Lower leg skin (tissue), 3 donors: ENCODE measurements at regions not wholly inside any gene's neighbourhood (a gene's known extent, or its start where the extent isn't known, plus 50 kb on each side); places are given as distances from the start of the nearest gene placed in this dataset.

ENCODE experiments used
- POLR2A ChIP-seq, 2 donors: fragments of 450-650 bp; IDR thresholded peaks; one replicate each; pipeline ENCODE4 v1.6.1; 2016 to 2017; ENCODE audit warnings: antibody characterized with exemption in 2 of 2, mild to moderate bottlenecking in 1 of 2, moderate library complexity in 1 of 2
- TF ChIP-seq, protein P1 (sequence below), 3 donors: fragments of 450-650 bp; IDR thresholded peaks; one replicate each; pipeline ENCODE4 v1.5.1; 2016; ENCODE audit warnings: antibody characterized with exemption in 3 of 3, mild to moderate bottlenecking in 3 of 3, moderate library complexity in 2 of 3

DNA sequence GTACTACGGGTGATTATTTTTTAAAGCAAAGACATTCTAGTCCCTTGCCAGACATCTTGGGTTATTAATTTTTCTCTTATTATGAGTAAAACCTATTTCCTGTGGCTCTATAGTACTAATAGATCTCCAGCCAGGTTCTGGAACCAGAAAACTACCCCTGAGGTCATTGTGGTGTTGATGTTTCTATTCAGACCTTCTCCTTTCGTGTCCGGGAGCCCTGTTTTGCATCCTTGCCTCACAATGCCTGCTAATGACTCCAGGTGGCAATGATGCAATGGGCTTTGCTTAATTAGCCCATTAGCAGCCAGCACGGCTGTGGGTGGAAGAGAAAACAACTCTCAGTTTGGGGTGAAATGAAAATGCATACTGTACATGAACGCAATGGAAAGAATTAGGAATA, 62.9 kb upstream of the ARG1 start:
- TF ChIP-seq, protein P1, sequence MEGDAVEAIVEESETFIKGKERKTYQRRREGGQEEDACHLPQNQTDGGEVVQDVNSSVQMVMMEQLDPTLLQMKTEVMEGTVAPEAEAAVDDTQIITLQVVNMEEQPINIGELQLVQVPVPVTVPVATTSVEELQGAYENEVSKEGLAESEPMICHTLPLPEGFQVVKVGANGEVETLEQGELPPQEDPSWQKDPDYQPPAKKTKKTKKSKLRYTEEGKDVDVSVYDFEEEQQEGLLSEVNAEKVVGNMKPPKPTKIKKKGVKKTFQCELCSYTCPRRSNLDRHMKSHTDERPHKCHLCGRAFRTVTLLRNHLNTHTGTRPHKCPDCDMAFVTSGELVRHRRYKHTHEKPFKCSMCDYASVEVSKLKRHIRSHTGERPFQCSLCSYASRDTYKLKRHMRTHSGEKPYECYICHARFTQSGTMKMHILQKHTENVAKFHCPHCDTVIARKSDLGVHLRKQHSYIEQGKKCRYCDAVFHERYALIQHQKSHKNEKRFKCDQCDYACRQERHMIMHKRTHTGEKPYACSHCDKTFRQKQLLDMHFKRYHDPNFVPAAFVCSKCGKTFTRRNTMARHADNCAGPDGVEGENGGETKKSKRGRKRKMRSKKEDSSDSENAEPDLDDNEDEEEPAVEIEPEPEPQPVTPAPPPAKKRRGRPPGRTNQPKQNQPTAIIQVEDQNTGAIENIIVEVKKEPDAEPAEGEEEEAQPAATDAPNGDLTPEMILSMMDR (IDR thresholded peaks at IDR 0.05): no peak
- TF ChIP-seq POLR2A (IDR thresholded peaks at IDR 0.05): no peak
